ENCODE measurements at regions not wholly inside any gene's neighbourhood (a gene's known extent, or its start where the extent isn't known, plus 50 kb on each side); places are given as distances from the start of the nearest gene placed in this dataset.
"Not testable (repeated sequence)": the region's sequence is repeated elsewhere in the genome, so short reads cannot be mapped to it uniquely, and the experiment has no call there.

DNA sequence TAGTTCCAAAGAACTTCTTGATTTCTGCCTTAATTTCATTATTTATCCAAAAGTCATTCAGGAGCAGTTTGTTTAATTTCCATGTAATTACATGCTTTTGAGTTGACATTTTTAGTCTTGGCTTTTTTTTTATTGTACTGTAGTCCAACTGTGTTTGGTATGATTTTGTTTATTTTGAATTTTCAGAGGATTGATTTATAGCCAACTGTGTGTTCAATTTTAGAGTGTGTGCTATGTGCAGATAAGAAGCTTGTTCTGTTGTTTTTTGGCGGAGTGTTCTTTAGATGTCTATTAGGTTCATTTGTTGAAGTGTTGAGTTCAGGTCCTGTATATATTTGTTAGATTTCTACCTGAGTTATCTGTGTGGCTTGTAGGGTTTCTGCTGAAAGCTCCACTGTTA lies 533.6 kb downstream of the TRAM1L1 start:
- Histone ChIP-seq H3K27me3 (ENCODE audit: insufficient read depth, low read length) (no peaks in the 10 kb centered on the region), H3K4me1 (ENCODE audit: insufficient read depth, low read length) (no peaks in the 10 kb centered on the region), H3K4me3 (ENCODE audit: low read length) (no peak overlapping the region), H3K9me3 (ENCODE audit: low read length) (no peaks in the 10 kb centered on the region), H2AFZ (ENCODE audit: low read depth, low read length) (no peak overlapping the region), H3K36me3 (ENCODE audit: insufficient read depth, low read length) (no peaks in the 10 kb centered on the region)

DNA sequence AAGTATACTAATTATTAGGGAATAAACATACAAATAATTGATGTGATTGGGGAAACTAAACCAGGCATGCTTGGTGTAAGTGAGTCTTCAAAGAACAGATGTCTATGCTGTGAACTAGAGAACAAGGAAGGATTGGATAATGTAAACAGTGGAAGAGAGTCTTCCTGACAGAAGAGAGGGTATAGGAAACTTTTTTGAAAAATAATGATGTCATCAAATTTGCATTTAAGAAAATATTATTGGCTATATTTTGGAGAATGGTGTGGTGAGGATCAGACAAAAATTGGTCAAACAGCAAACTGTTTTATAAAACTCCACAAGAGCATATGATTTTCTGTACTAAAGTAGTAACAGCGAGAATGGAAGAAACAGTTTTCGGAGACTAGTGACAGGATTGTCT lies 537.7 kb downstream of the TRAM1L1 start:
- Histone ChIP-seq H3K4me3 (ENCODE audit: low read length) (no peak overlapping the region), H3K9me3 (ENCODE audit: low read length) (peaks cover 2% of the 10 kb centered on the region), H3K27me3 (ENCODE audit: insufficient read depth, low read length) (no peaks in the 10 kb centered on the region), H2AFZ (ENCODE audit: low read depth, low read length) (no peak overlapping the region), H3K4me1 (ENCODE audit: insufficient read depth, low read length) (no peaks in the 10 kb centered on the region), H3K36me3 (ENCODE audit: insufficient read depth, low read length) (no peaks in the 10 kb centered on the region)

GRCh38 chr4:116546759-116547158 lies 538.6 kb downstream of the TRAM1L1 start:
- H3K4me1 ChIP-seq (ENCODE audit: insufficient read depth, low read length) = no peaks in the 10 kb centered on the region
- H3K36me3 ChIP-seq (ENCODE audit: insufficient read depth, low read length) = no peaks in the 10 kb centered on the region
- H3K9me3 ChIP-seq (ENCODE audit: low read length) = peaks cover 2% of the 10 kb centered on the region

DNA sequence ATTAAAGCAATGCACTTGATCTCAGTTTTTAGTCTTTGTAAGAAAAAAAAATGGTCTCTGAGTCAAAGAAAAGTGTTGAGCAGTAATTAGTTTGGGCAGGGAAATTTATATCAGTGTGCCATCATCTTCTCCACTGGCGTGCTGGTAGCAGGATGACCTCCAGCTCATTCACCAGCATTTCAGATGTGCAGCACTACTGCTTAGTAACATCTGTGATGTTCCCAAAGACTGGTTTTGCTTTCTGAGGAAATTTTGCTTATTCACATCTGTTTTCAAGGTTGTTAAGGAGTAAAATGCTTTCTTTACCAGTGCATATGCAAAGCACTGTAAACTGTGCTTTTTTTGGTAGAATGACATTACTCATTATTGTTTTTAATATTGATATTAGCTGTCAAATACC lies 540.4 kb downstream of the TRAM1L1 start:
- Histone ChIP-seq H3K9me3 (ENCODE audit: low read length) (peaks cover 2% of the 10 kb centered on the region), H3K4me1 (ENCODE audit: insufficient read depth, low read length) (no peaks in the 10 kb centered on the region), H3K36me3 (ENCODE audit: insufficient read depth, low read length) (no peaks in the 10 kb centered on the region), H2AFZ (ENCODE audit: low read depth, low read length) (no peak overlapping the region), H3K27me3 (ENCODE audit: insufficient read depth, low read length) (no peaks in the 10 kb centered on the region), H3K4me3 (ENCODE audit: low read length) (no peak overlapping the region)

More at GRCh38 chr4:116546759-116547158, 538.6 kb downstream of the TRAM1L1 start:
- H3K27me3 ChIP-seq (ENCODE audit: insufficient read depth, low read length) = no peaks in the 10 kb centered on the region
- H2AFZ ChIP-seq (ENCODE audit: low read depth, low read length) = no peak overlapping the region
- no peak overlapping the region for H3K4me3 ChIP-seq (ENCODE audit: low read length)

DNA sequence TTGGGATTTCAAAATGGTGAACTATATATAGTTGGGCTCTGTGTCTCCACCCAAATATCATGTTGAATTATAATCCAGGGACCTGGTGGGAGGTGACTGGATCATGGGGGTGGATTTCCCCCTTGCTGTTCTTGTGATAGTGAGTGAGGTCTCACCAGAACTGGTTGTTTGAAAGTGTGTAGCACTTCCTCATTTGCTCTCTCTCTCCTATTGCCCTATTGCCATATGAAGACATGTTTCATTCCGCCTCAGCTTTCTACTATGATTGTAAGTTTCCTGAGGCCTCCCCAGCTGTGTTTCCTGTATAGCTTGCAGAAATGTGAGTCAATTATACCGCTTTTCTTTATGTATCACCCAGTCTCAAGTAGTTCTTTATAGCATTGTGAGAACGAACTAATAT lies 545.6 kb downstream of the TRAM1L1 start:
- Histone ChIP-seq H2AFZ (ENCODE audit: low read depth, low read length) (no peak overlapping the region), H3K4me1 (ENCODE audit: insufficient read depth, low read length) (no peaks in the 10 kb centered on the region), H3K36me3 (ENCODE audit: insufficient read depth, low read length) (no peaks in the 10 kb centered on the region), H3K27me3 (ENCODE audit: insufficient read depth, low read length) (no peaks in the 10 kb centered on the region), H3K9me3 (ENCODE audit: low read length) (no peaks in the 10 kb centered on the region), H3K4me3 (ENCODE audit: low read length) (no peak overlapping the region)

DNA sequence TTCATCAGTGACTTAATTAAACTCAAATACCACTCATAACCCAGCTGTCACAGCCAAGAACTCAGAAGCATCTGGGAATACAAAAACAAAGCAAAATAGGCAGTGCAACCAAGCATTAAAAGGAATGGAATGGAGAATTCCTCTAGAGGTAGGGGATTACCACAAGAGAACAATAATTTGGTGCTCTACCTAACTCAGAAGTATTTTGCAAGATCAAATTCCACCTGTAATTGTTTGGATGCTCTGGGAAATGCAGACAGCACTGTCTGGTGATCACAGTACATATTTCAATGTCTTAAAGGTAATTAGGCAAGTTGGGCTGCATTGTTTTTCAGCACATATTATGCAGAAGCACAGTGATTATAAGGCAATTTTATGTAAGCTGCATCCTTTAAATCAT lies 547.5 kb downstream of the TRAM1L1 start:
- Histone ChIP-seq H3K36me3 (ENCODE audit: insufficient read depth, low read length) (no peaks in the 10 kb centered on the region), H3K27me3 (ENCODE audit: insufficient read depth, low read length) (no peaks in the 10 kb centered on the region), H3K4me3 (ENCODE audit: low read length) (no peak overlapping the region), H3K9me3 (ENCODE audit: low read length) (no peaks in the 10 kb centered on the region), H3K4me1 (ENCODE audit: insufficient read depth, low read length) (no peaks in the 10 kb centered on the region), H2AFZ (ENCODE audit: low read depth, low read length) (no peak overlapping the region)

DNA sequence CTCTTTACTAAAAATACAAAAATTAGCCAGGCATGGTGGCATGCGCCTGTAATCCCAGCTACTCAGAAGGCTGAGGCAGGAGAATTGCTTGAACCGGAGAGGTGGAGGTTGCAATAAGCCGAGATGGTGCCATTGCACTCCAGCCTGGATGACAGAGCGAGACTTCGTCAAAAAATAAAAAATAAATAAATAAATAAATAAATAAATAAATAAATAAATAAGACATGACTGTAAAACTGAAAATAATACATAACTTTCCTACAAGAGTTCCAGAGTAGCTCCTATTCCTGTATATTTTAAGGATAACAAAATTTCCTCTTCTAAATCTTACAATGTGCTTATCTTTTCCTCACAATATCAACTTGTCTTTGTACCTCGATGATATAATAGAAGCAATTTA lies 549.4 kb downstream of the TRAM1L1 start:
- not testable (repeated sequence) for H2AFZ ChIP-seq (ENCODE audit: low read depth, low read length); H3K4me3 ChIP-seq (ENCODE audit: low read length); H3K9me3 ChIP-seq (ENCODE audit: low read length); H3K4me1 ChIP-seq (ENCODE audit: insufficient read depth, low read length); H3K36me3 ChIP-seq (ENCODE audit: insufficient read depth, low read length); H3K27me3 ChIP-seq (ENCODE audit: insufficient read depth, low read length)

- no peak overlapping the region for H2AFZ ChIP-seq (ENCODE audit: low read depth, low read length)
- H3K4me3 ChIP-seq (ENCODE audit: low read length) = no peak overlapping the region
- no peaks in the 10 kb centered on the region for H3K4me1 ChIP-seq (ENCODE audit: insufficient read depth, low read length)
- no peaks in the 10 kb centered on the region for H3K36me3 ChIP-seq (ENCODE audit: insufficient read depth, low read length)
- H3K9me3 ChIP-seq (ENCODE audit: low read length) = no peaks in the 10 kb centered on the region
- H3K27me3 ChIP-seq (ENCODE audit: insufficient read depth, low read length) = no peaks in the 10 kb centered on the region
Measured at GRCh38 chr4:116531870-116532269, 553.5 kb downstream of the TRAM1L1 start.

GRCh38 chr4:116531026-116531425 lies 554.4 kb downstream of the TRAM1L1 start:
- Histone ChIP-seq H3K27me3 (ENCODE audit: insufficient read depth, low read length) (no peaks in the 10 kb centered on the region), H3K4me3 (ENCODE audit: low read length) (no peak overlapping the region), H3K9me3 (ENCODE audit: low read length) (no peaks in the 10 kb centered on the region)

DNA sequence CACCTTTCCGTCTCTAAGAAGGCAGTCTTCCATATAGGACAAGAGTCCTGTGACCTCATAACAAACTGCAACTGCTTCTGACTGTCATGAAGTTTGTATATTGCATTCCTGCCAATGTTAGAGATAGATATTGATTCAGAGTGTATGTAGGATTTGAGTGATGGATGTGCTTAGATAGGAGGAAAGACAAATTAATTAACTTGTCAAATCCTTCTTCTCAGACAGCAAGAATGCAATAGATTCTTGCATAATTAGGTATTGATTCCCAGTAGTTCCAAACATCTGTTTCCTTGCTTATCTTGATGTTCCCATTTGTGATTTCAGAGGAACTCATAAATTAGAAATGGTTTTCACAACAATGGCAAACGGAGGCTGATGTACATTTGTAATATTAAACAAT lies 555.3 kb downstream of the TRAM1L1 start:
- Histone ChIP-seq H2AFZ (ENCODE audit: low read depth, low read length) (no peak overlapping the region), H3K36me3 (ENCODE audit: insufficient read depth, low read length) (no peaks in the 10 kb centered on the region), H3K4me1 (ENCODE audit: insufficient read depth, low read length) (no peaks in the 10 kb centered on the region), H3K4me3 (ENCODE audit: low read length) (no peak overlapping the region), H3K27me3 (ENCODE audit: insufficient read depth, low read length) (no peaks in the 10 kb centered on the region), H3K9me3 (ENCODE audit: low read length) (no peaks in the 10 kb centered on the region)

More at GRCh38 chr4:116531026-116531425, 554.4 kb downstream of the TRAM1L1 start:
- no peaks in the 10 kb centered on the region for H3K4me1 ChIP-seq (ENCODE audit: insufficient read depth, low read length)
- H2AFZ ChIP-seq (ENCODE audit: low read depth, low read length) = no peak overlapping the region
- H3K36me3 ChIP-seq (ENCODE audit: insufficient read depth, low read length) = no peaks in the 10 kb centered on the region

DNA sequence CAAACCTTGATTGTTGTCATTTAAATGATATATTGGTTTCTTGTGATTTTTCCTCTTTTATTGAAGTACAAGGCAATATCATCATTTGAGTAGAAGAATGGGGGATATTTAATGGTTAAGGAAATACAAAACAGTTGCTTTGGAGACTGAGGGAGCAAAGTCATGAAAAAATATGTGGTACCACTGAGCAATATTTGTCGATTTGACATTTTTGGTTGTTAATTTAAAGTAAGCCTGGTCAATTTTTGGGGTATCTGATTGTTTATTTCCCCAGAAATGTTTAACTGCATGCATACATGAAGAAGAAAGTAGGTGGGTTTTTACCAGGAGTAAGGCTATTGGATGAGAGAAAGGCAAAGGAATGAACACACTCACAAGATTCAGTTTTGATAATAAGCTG lies 556.2 kb downstream of the TRAM1L1 start:
- no peak overlapping the region for H3K4me3 ChIP-seq (ENCODE audit: low read length)
- H3K9me3 ChIP-seq (ENCODE audit: low read length) = no peaks in the 10 kb centered on the region
- no peaks in the 10 kb centered on the region for H3K36me3 ChIP-seq (ENCODE audit: insufficient read depth, low read length)
- no peaks in the 10 kb centered on the region for H3K4me1 ChIP-seq (ENCODE audit: insufficient read depth, low read length)
- no peaks in the 10 kb centered on the region for H3K27me3 ChIP-seq (ENCODE audit: insufficient read depth, low read length)
- no peak overlapping the region for H2AFZ ChIP-seq (ENCODE audit: low read depth, low read length)

- Histone ChIP-seq H2AFZ (ENCODE audit: low read depth, low read length) (no peak overlapping the region), H3K4me1 (ENCODE audit: insufficient read depth, low read length) (no peaks in the 10 kb centered on the region), H3K36me3 (ENCODE audit: insufficient read depth, low read length) (no peaks in the 10 kb centered on the region), H3K27me3 (ENCODE audit: insufficient read depth, low read length) (no peaks in the 10 kb centered on the region), H3K9me3 (ENCODE audit: low read length) (no peaks in the 10 kb centered on the region), H3K4me3 (ENCODE audit: low read length) (no peak overlapping the region)
Measured at GRCh38 chr4:116522922-116523321, 562.5 kb downstream of the TRAM1L1 start.

DNA sequence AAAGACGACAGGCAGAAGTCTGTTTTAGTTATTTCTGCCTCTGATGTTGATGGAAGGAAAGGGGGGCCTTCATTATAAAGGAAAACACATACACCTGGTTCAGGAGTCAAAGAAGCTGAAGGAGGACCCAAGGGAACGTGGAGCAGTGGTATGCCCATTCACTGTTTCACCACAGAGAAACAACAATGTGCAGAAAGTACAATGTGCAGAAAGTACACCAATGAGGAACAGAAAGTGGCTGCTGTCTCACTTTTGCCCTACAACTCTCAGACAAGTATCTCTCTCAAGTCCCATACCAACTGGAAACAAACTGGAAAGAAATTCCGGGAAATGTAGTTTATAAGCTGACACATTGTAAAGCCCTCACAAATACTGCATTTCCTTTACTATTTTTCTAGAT lies 564.5 kb downstream of the TRAM1L1 start:
- Histone ChIP-seq H3K36me3 (ENCODE audit: insufficient read depth, low read length) (no peaks in the 10 kb centered on the region), H2AFZ (ENCODE audit: low read depth, low read length) (no peak overlapping the region), H3K4me3 (ENCODE audit: low read length) (no peak overlapping the region), H3K27me3 (ENCODE audit: insufficient read depth, low read length) (no peaks in the 10 kb centered on the region), H3K4me1 (ENCODE audit: insufficient read depth, low read length) (no peaks in the 10 kb centered on the region), H3K9me3 (ENCODE audit: low read length) (no peaks in the 10 kb centered on the region)

GRCh38 chr4:116516711-116517110 lies 568.7 kb downstream of the TRAM1L1 start:
- Histone ChIP-seq H3K27me3 (ENCODE audit: insufficient read depth, low read length) (no peaks in the 10 kb centered on the region), H3K4me3 (ENCODE audit: low read length) (no peak overlapping the region), H3K36me3 (ENCODE audit: insufficient read depth, low read length) (no peaks in the 10 kb centered on the region), H3K9me3 (ENCODE audit: low read length) (no peaks in the 10 kb centered on the region), H2AFZ (ENCODE audit: low read depth, low read length) (no peak overlapping the region), H3K4me1 (ENCODE audit: insufficient read depth, low read length) (no peaks in the 10 kb centered on the region)

All from neuron (in vitro differentiated cells).